Renal cortex interstitium (tissue), 11 donors: ENCODE measurements at regions not wholly inside any gene's neighbourhood (a gene's known extent, or its start where the extent isn't known, plus 50 kb on each side); places are given as distances from the start of the nearest gene placed in this dataset.
A peak's percentile ranks its signal among the peaks of the same experiment; 100 is the strongest.

Source experiments
- DNase-seq, 11 donors: peaks; one replicate each; pipeline ENCODE4 v3.0.0-alpha.2; 2013; ENCODE audit warnings: low read depth in 9 of 11, low spot score in 4 of 11; ENCODE audit errors: extremely low read depth in 1 of 11

GRCh38 chr13:88862095-88862620 lies 1191.0 kb downstream of the SLITRK5 start:
- DNase-seq, result no peak

DNA sequence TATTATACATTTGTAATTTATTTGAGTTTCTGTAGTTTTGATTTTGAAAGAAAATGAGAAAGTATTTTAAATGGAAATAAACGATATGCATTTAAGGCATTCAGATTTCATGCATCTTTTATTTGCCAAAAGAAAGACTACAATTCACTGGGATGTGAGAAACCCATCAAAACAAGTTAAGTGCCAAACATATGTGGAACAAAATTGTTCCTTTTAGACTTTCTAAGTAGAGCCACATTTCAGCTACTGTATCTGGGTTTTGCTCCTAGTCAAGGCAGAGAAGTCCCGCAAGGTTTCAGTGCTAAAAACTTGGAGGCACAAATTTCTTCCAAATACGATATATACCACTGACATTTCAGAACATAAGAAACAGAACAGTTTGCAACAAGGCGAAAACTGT lies 1191.9 kb downstream of the SLITRK5 start:
- DNase-seq, result no peak

DNA sequence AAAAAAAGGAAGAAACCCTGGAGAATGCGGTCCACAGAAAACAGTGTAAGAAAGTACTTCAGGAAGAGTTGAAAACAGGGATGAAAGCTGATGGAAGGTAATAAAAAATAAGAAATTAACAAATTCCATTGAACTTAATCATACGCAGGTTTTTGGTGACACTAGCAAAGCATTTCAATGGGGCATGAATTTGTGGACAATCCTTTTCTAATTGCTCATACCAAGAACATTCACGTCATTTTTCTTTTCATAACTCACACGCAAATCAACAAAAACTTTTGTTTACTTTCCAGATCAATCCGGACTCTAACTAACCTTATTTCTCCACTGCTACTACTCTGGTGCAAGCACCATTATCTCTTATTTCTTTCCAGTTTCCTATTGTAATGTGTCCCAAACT lies 1195.0 kb downstream of the SLITRK5 start:
- no peak for DNase-seq

- no peak for DNase-seq
These were observed 1212.6 kb downstream of the SLITRK5 start for GRCh38 chr13:88883741-88884140.

DNA sequence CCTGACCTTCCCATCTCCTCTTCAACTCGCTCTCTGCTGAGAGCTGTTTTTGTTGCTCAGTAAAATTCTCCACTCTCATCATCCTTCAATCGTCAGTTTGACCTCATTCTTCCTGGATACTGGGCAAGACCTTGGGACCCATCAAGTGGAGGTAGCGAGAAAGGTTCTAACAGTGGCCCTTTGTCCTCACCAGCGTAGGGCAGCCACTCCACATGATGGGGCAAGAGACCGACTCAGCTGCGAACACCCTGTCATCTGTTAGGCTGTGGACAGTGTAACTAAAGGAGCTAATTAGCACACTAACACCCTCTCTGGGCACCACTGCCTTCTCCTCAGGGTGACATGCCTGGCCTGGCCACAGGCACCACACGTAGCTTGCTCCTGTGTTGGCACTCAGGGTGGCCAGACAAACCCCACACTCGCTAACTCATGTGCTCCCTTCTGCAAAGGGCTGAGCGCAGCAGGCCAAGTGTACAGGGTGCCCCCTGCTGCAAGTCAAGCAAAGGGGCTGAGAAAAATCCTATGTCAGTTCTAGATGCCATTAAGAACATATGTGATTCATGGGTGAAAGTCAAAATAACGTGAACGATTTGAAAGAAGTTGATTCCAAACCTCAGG lies 1216.0 kb downstream of the SLITRK5 start:
- DNase-seq, result no peak

GRCh38 chr13:88895261-88895941 lies 1224.2 kb downstream of the SLITRK5 start:
- DNase-seq, result no peak

DNA sequence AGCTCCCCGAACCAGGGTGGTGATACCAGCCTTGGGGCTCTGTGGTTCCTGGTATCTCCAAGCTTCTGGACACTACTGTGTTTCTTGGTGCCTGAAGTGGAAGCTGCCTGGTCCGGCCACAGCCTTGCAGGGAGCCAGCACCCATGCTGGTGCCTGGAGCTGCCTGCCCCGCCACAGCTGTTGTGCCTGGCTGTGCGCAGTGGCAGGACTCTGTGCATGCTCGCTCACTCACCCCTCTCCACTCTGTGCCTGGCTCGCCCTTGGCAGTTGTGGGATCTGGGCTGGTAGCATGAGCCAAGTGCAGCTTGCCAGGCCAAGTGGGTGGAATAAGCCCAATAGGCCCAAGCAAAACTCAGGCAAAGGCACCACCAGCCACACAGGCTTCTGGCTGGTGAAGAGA lies 1225.3 kb downstream of the SLITRK5 start:
- no peak for DNase-seq

GRCh38 chr13:88908961-88909441 lies 1237.8 kb downstream of the SLITRK5 start:
- no peak for DNase-seq

GRCh38 chr13:88919970-88920628 lies 1248.9 kb downstream of the SLITRK5 start:
- no peak for DNase-seq

GRCh38 chr13:88925954-88926353 lies 1254.8 kb downstream of the SLITRK5 start:
- no peak for DNase-seq

DNA sequence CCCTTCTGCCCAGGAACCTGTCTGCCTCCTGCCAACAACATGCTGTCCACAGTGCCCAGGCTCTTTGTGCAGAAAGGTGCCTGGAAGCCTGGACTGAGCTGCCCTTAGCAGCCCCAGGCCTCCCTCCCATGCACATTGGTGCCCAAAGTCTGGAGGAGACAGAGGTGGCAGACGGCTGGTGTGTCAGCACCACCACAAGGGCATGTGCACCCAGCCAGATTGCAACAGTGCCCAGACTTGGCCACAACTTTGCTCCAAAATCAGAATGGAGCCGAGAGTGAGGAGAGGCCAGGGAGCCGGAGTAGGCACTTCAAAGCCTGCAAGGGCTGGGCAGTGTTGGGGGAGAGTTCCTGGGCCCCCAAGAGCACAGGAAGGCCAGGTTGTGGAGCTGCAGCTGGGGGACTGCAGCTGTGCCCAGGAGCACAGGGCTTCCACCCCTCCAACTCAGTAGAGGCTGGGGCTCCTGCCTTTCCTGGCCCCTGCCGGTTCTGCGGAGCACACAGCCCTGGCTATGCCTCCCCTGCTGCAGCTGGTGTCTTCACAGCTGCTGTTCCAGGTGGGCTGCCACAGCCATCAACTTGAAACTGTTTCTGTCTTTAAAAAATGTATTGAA lies 1255.8 kb downstream of the SLITRK5 start:
- no peak for DNase-seq

DNA sequence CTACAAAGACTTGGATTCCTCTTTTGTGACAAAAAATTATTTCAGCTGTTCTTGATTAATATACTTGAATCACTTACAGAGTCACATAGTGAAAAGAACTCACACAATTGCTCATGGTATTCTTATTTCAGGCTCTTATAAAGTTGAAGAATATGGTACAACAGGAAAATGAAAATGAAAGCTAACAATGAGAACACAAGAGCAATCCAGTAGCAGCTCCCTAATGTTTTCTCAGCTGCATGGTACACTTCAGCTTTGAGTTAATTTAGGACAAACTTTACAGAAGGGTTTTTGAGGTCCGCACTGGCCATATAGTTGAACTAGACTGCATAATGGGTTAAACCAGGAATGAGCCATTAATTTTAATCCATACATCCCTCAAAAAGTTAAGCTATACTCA lies 1261.8 kb downstream of the SLITRK5 start:
- no peak for DNase-seq

- DNase-seq, result no peak
These were observed 1266.2 kb downstream of the SLITRK5 start for GRCh38 chr13:88937384-88937783.

GRCh38 chr13:88945793-88946192 lies 1274.6 kb downstream of the SLITRK5 start:
- no peak for DNase-seq

DNA sequence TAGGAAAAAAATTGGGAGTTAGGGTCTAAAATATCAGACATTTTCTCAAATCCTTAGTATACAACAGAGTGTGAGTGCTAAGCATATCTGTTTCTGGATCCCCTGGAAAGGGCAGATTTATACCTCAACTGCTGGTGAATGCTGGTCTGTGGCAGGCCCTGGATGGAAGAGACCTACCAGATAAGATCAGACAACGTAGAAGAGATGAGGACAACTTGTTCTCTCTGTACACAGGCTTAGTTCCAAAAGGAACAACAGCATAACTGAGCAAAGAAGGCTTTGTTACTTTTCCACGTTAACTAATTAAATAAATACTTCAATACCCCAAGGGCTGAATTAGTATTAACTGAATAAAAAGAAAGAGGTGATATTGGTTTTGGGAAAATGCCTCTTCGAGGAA lies 1277.3 kb downstream of the SLITRK5 start:
- no peak for DNase-seq

GRCh38 chr13:88958821-88959220 lies 1287.7 kb downstream of the SLITRK5 start:
- DNase-seq, result peak in 2 of 11 donors; percentile 2 to 3

- no peak for DNase-seq
These were observed 1305.3 kb downstream of the SLITRK5 start for GRCh38 chr13:88976466-88976865.

DNA sequence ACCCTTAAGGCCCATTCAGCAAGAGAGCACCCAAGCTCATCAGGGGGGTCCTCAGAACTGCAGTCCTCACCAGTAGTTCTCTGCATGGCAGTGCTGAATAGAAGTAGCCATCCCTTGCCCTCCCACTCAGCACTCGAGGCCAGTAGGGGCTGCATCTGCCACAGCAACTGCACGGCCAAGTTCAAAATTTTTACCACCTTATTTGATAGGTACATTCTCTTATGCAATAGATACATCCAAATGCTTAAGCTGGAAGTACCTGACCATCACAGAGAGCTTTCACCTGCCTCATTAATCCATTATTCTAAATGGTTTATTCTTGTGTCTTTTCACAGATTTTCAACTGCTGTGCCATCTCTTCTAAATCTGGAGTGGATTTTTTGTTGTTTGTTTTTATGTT lies 1307.4 kb downstream of the SLITRK5 start:
- DNase-seq, result no peak

DNA sequence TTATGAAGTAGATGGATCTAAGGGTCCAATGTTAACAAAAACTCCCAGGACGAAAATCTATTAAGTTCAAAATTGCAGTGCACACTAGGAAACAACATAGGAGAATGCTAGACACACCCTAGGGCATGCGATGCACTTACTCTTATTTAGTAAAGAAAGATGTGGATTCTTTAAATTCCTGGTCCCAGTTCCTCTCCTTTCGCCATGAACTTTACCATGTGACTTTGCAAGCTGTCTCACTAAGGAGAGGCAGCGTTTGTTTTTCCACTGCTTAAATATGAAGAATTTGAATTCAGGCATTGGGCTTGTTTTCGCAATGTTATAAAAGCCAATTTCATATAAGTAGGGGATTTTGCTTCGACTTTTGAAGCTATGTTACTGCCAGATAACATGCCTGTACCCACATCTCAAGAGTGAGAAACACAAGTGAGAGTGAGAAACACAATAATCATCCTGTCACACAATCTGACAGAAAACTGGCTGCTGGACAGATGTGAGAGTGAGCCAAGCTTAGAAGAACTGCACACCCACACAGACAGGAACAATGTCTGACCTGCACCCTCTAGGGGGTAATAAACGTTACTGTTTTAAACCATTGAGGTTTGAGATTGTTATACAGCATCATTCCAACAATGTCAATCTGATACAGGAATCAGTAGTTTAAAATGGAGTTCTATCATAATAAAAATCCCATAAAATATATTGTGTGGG lies 1308.4 kb downstream of the SLITRK5 start:
- peak in 2 of 11 donors; percentile 5 for DNase-seq
